ENCODE measurements at regions not wholly inside any gene's neighbourhood (a gene's known extent, or its start where the extent isn't known, plus 50 kb on each side); places are given as distances from the start of the nearest gene placed in this dataset.

DNA sequence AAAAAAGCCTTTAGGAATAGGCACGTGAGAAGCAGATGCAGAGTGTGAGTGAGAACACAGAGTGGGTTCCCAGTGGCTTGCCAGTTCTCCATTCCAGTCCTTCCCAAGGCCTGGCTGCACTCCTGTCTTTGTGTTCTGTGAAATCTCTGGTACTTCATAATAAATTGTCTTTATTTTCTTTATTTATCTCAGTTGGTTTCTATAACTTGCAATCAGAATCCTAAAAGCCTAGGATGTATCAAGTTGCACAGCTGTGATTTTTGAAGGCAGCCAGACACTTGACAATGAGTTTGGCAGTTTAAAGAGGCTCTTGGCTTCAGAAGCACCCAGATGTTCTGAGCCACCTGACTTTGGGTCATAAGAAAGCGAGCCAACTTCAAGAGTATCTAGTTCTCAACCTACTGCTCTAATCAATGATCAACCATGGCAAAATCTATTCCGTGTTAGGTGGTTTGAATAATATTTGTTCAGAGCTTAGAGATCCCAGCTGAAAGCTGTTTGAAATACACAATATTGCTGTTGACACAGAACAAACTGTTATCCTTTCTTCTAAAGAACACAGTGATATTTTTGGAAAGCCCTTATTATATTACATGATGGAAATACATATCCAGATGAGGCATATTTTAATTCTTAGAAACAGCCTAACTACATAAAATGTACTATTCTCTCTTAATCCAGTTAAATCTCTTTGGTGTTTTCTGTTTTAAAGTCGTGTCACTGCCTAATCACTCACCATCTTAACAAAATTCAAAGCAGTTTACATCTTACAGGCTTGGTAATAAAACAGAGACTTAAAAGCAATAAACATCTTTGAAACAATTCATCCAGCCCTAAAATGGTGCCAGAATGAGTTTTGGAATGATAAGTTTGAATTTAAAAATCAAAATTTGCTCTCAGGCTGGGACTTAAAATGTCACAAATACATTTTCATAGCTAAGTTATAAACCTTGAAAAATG, 483.0 kb upstream of the NBEA start:
- no peak overlapping the region for H3K4me3 ChIP-seq (ENCODE audit: low read depth, low read length)
- TF ChIP-seq CTCF (IDR thresholded peaks at IDR 0.05; ENCODE audit: low read depth, low read length, missing control alignments), result no peak
- no peak for DNase-seq (ENCODE audit: low read depth)

DNA sequence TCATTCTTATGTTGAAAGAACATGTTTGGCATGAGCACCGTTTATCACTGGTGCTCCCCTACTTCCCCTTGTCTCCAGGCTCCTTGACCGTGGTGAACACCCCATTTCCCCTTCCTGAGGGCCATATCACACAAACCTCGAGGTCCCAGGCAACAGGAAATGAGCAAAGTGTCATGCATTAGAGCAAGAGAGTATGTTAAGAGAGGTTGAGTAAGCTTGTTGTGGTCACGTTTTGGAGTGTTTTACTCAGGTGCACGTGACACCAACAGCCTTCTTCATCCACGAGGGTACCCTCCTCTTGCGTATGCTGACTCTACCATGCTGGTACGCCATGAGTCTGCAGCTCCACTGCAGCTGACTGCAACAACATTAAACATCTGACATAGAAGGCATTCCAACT, 482.2 kb upstream of the NBEA start:
- no peak for DNase-seq (ENCODE audit: low read depth)
- no peak for TF ChIP-seq CTCF (IDR thresholded peaks at IDR 0.05; ENCODE audit: low read depth, low read length, missing control alignments)
- no peak overlapping the region for H3K4me3 ChIP-seq (ENCODE audit: low read depth, low read length)

DNA sequence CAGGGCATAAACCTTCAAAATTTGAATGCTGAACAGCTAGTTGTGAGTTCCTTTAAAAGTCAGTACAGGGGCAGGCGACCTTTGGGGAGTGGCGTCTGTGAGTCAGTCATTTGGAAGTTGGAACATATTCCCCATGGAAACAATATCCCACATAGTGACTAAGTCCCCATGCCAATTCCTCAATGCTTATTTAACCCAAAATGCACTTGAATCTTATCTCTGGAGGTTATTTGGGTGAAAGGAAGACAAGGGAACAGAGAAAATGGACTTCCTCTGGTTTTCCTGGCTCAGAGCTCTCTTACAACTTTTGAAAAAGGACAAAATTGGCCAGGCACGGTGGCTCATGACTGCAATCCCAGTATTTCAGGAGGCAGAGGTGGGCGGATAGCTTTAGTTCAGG, 479.2 kb upstream of the NBEA start:
- DNase-seq (ENCODE audit: low read depth), result no peak
- TF ChIP-seq CTCF (IDR thresholded peaks at IDR 0.05; ENCODE audit: low read depth, low read length, missing control alignments), result no peak
- H3K4me3 ChIP-seq (ENCODE audit: low read depth, low read length), result no peak overlapping the region

DNA sequence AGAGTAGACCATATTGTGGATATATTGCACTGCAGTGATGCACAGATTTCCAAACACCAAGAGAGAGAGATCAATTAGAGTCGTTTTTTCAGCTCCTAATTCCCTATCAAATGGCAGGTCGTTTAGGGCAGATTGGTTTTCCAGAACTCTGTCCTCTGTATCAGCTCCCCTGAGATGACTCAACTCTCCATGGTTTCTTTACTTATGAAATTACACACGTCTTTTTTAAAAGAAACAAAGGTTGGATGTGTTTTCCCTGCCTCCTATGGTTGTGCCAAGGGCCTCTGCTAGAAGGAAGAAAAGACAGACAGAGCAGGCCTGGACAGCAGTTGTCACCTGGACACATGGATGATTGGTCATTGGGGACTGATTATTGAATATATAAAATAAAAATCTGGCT, 478.1 kb upstream of the NBEA start:
- H3K4me3 ChIP-seq (ENCODE audit: low read depth, low read length), result no peak overlapping the region
- TF ChIP-seq CTCF (IDR thresholded peaks at IDR 0.05; ENCODE audit: low read depth, low read length, missing control alignments), result no peak
- DNase-seq (ENCODE audit: low read depth), result no peak

DNA sequence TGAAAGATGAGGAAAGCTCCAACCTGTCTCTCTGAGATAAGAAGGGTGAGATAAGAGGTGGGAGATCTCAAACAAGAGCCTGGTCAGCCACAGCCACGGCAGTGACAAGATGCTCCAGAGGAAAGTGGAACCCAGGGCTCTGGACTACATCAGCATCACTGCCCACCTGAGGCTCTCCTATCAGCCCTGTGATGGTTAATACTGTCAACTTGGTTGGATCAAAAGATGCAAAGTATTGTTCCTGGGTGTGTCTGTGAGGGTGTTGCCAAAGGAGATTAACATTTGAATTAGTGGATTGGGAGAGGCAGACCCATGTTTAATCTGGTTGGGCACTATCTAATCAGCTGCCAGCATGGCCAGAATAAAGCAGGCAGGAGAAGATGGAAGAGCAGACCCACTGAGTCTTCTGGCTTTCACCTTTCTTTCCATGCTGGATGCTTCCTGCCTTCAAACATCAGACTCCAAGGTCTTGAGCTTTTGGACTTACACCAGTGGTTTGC, 476.6 kb upstream of the NBEA start:
- no peak for DNase-seq (ENCODE audit: low read depth)
- no peak for TF ChIP-seq CTCF (IDR thresholded peaks at IDR 0.05; ENCODE audit: low read depth, low read length, missing control alignments)
- H3K4me3 ChIP-seq (ENCODE audit: low read depth, low read length), result no peak overlapping the region

GRCh38 chr13:34466301-34466700, 475.8 kb upstream of the NBEA start:
- no peak overlapping the region for H3K4me3 ChIP-seq (ENCODE audit: low read depth, low read length)
- no peak for TF ChIP-seq CTCF (IDR thresholded peaks at IDR 0.05; ENCODE audit: low read depth, low read length, missing control alignments)
- no peak for DNase-seq (ENCODE audit: low read depth)

All from GM12864 (cell line).